H9 (cell line): ENCODE measurements at regions not wholly inside any gene's neighbourhood (a gene's known extent, or its start where the extent isn't known, plus 50 kb on each side); places are given as distances from the start of the nearest gene placed in this dataset.
"Not testable (repeated sequence)": the region's sequence is repeated elsewhere in the genome, so short reads cannot be mapped to it uniquely, and the experiment has no call there.

ENCODE experiments used
- DNase-seq: peaks from one replicate; pipeline ENCODE4 v3.0.0-alpha.2; 2017
- H2AFZ ChIP-seq: one replicate; pipeline ENCODE4 v1.6.1; 2013; ENCODE audit warnings: mild to moderate bottlenecking, low read length, control low read depth, moderate library complexity
- H2AK5ac ChIP-seq: 2 replicates; pipeline ENCODE4 v1.6.1; 2013; ENCODE audit warnings: low read length, control low read depth, mixed read lengths; ENCODE audit not compliant: insufficient read length
- H2BK120ac ChIP-seq: one replicate; pipeline ENCODE4 v1.6.1; 2013; ENCODE audit warnings: low read depth, mild to moderate bottlenecking, low read length, control low read depth, inconsistent platforms; ENCODE audit not compliant: poor library complexity, severe bottlenecking
- H2BK12ac ChIP-seq: 2 replicates; pipeline ENCODE4 v1.6.1; 2013; ENCODE audit warnings: low read length, control low read depth, mixed read lengths, low read depth; ENCODE audit not compliant: insufficient read length
- H2BK15ac ChIP-seq: 2 replicates; pipeline ENCODE4 v1.6.1; 2013; ENCODE audit warnings: low read depth, low read length, control low read depth
- H2BK20ac ChIP-seq: one replicate; pipeline ENCODE4 v1.6.1; 2013; ENCODE audit warnings: low read depth, mild to moderate bottlenecking, low read length, control low read depth, inconsistent platforms; ENCODE audit not compliant: poor library complexity, severe bottlenecking
- H2BK5ac ChIP-seq: 2 replicates; pipeline ENCODE4 v1.6.1; 2013; ENCODE audit warnings: low read length, control low read depth, mixed read lengths; ENCODE audit not compliant: insufficient read length
- H3K14ac ChIP-seq: 2 replicates; pipeline ENCODE4 v1.6.1; 2013; ENCODE audit warnings: low read length, control low read depth; ENCODE audit not compliant: insufficient read depth
- H3K18ac ChIP-seq: 2 replicates; pipeline ENCODE4 v1.6.1; 2013; ENCODE audit warnings: low read depth, mild to moderate bottlenecking, mixed read lengths, low read length, control low read depth; ENCODE audit not compliant: insufficient read length
- H3K23ac ChIP-seq: 2 replicates; pipeline ENCODE4 v1.6.1; 2013; ENCODE audit warnings: low read length, control low read depth, mixed read lengths, low read depth; ENCODE audit not compliant: insufficient read length
- H3K23me2 ChIP-seq: 2 replicates; pipeline ENCODE4 v1.6.1; 2013; ENCODE audit warnings: low read depth, mild to moderate bottlenecking, mixed read lengths, low read length, control low read depth; ENCODE audit not compliant: insufficient read length, poor library complexity, severe bottlenecking
- H3K27ac ChIP-seq: 2 replicates; pipeline ENCODE4 v1.5.1; 2013; ENCODE audit warnings: low read length, control low read depth, mixed read lengths, low read depth; ENCODE audit not compliant: insufficient read length
- H3K27me3 ChIP-seq: 2 replicates; pipeline ENCODE4 v1.6.1; 2013; ENCODE audit warnings: low read length, control low read depth, inconsistent platforms; ENCODE audit not compliant: insufficient read depth
- H3K4ac ChIP-seq: 2 replicates; pipeline ENCODE4 v1.6.1; 2013; ENCODE audit warnings: low read depth, mild to moderate bottlenecking, control low read depth, inconsistent platforms, low read length, moderate library complexity
- H3K4me1 ChIP-seq: 2 replicates; pipeline ENCODE4 v1.6.1; 2013; ENCODE audit warnings: low read length, control low read depth, inconsistent platforms; ENCODE audit not compliant: insufficient read depth
- H3K4me2 ChIP-seq: 2 replicates; pipeline ENCODE4 v1.6.1; 2013; ENCODE audit warnings: low read length, control low read depth, mixed read lengths; ENCODE audit not compliant: insufficient read length, insufficient read depth
- H3K56ac ChIP-seq: 2 replicates; pipeline ENCODE4 v1.6.1; 2013; ENCODE audit warnings: low read depth, mild to moderate bottlenecking, mixed read lengths, low read length, control low read depth; ENCODE audit not compliant: insufficient read length
- H3K79me1 ChIP-seq: 2 replicates; pipeline ENCODE4 v1.6.1; 2013; ENCODE audit warnings: low read depth, mild to moderate bottlenecking, moderate library complexity, low read length, control low read depth, inconsistent platforms; ENCODE audit not compliant: insufficient read depth, poor library complexity, severe bottlenecking
- H3K79me2 ChIP-seq: 2 replicates; pipeline ENCODE4 v1.6.1; 2013; ENCODE audit warnings: low read length, control low read depth, inconsistent platforms; ENCODE audit not compliant: insufficient read depth
- H3K9ac ChIP-seq: 2 replicates; pipeline ENCODE4 v1.6.1; 2013; ENCODE audit warnings: low read length, control low read depth, mixed read lengths; ENCODE audit not compliant: insufficient read length; ENCODE audit errors: extremely low read depth
- H3K9me3 ChIP-seq: one replicate; pipeline ENCODE4 v1.6.1; 2013; ENCODE audit warnings: low read depth, low read length, inconsistent platforms; ENCODE audit not compliant: control insufficient read depth
- H3T11ph ChIP-seq: one replicate; pipeline ENCODE4 v1.6.1; 2013; ENCODE audit warnings: mild to moderate bottlenecking, low read length, control low read depth, inconsistent platforms
- H4K20me1 ChIP-seq: one replicate; pipeline ENCODE4 v1.6.1; 2013; ENCODE audit not compliant: control insufficient read depth, insufficient read length, insufficient read depth
- H4K5ac ChIP-seq: 2 replicates; pipeline ENCODE4 v1.6.1; 2013; ENCODE audit warnings: low read depth, mild to moderate bottlenecking, mixed read lengths, low read length, control low read depth; ENCODE audit not compliant: insufficient read length
- H4K8ac ChIP-seq: replicated peaks from 2 replicates; pipeline ENCODE4 v1.6.1; 2013; ENCODE audit warnings: low read length, control low read depth, mixed read lengths, low read depth; ENCODE audit not compliant: insufficient read length
- H4K91ac ChIP-seq: 2 replicates; pipeline ENCODE4 v1.6.1; 2013; ENCODE audit warnings: low read depth, mild to moderate bottlenecking, moderate library complexity, mixed read lengths, low read length, control low read depth; ENCODE audit not compliant: insufficient read length
- H3K27ac Mint-ChIP-seq, 3 experiments: 2 replicates in 2 of 3; 3 replicates in 1 of 3; pipeline ENCODE4 v1.8.0; 2020 to 2021; ENCODE audit warnings: mixed read lengths in 3 of 3, mild to moderate bottlenecking in 1 of 3, moderate library complexity in 1 of 3
- H3K27me3 Mint-ChIP-seq: 2 replicates; pipeline ENCODE4 v1.8.0; 2021; ENCODE audit warnings: low read depth, mild to moderate bottlenecking, moderate library complexity, mixed read lengths
- H3K36me3 Mint-ChIP-seq, 3 experiments: 2 replicates in 2 of 3; 3 replicates in 1 of 3; pipeline ENCODE4 v1.8.0; 2020 to 2021; ENCODE audit warnings: low read depth in 3 of 3, mixed read lengths in 3 of 3; ENCODE audit not compliant: insufficient read depth in 1 of 3
- H3K4me1 Mint-ChIP-seq, 2 experiments: 2 replicates each; pipeline ENCODE4 v1.8.0; 2020; ENCODE audit warnings: mixed read lengths in 2 of 2
- H3K4me3 Mint-ChIP-seq, 2 experiments: 2 replicates in 1 of 2; 3 replicates in 1 of 2; pipeline ENCODE4 v1.8.0; 2020 to 2021; ENCODE audit warnings: mild to moderate bottlenecking in 2 of 2, mixed read lengths in 2 of 2, moderate library complexity in 1 of 2
- H3K9me3 Mint-ChIP-seq, 2 experiments: 2 replicates in 1 of 2; 3 replicates in 1 of 2; pipeline ENCODE4 v1.8.0; 2020; ENCODE audit warnings: mild to moderate bottlenecking in 2 of 2, mixed read lengths in 2 of 2, moderate library complexity in 1 of 2
- WGBS: extraction: QIAGEN DNeasy Blood & Tissue Kit; methylation state at CpG from one replicate; pipeline ENCODE4 v1.1.7; 2013; ENCODE audit warnings: missing lambda C conversion rate, low lambda C conversion rate, mixed read lengths; ENCODE audit not compliant: insufficient read length; ENCODE audit errors: extremely low coverage; 5-methylcytosine and 5-hydroxymethylcytosine counted together
- TF ChIP-seq, protein P1 (sequence below): fragments of 200-600 bp; sonication (generic); conservative IDR thresholded peaks from 3 replicates; pipeline ENCODE4 v1.8.0; 2021; ENCODE audit warnings: antibody characterized with exemption, mild to moderate bottlenecking

DNA sequence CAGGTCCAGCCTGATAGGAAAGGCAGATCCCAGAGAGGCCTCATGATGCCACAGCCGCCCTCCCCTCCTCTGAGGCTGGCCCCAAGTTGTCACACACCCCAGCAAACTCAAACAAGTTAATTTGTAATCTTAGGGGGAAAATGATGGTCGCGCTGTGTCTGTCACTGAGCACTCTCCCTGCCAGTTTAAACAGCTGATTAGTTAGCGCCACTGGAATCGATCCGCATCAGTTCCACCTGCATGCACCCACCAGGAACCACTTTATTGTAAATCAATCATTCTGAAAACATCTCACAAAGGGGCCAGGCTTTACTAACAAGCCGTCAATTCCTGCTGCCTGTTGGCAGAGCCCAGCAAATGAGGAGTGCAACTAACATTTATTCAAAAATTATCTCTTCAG is 870.9 kb downstream of the KCNMA1 start:
- no peak overlapping the region for H2AK5ac ChIP-seq
- no peak overlapping the region for H4K8ac ChIP-seq
- H3K4me2 ChIP-seq = no peak overlapping the region
- no CpG with 5 or more reads among the region's 7 CpGs for WGBS
- peaks cover 6 to 7% of the 10 kb centered on the region in 2 experiments; a peak in 3 of 4 replicates for H3K4me1 Mint-ChIP-seq
- no peaks in the 10 kb centered on the region for H4K20me1 ChIP-seq
- TF ChIP-seq, protein P1, sequence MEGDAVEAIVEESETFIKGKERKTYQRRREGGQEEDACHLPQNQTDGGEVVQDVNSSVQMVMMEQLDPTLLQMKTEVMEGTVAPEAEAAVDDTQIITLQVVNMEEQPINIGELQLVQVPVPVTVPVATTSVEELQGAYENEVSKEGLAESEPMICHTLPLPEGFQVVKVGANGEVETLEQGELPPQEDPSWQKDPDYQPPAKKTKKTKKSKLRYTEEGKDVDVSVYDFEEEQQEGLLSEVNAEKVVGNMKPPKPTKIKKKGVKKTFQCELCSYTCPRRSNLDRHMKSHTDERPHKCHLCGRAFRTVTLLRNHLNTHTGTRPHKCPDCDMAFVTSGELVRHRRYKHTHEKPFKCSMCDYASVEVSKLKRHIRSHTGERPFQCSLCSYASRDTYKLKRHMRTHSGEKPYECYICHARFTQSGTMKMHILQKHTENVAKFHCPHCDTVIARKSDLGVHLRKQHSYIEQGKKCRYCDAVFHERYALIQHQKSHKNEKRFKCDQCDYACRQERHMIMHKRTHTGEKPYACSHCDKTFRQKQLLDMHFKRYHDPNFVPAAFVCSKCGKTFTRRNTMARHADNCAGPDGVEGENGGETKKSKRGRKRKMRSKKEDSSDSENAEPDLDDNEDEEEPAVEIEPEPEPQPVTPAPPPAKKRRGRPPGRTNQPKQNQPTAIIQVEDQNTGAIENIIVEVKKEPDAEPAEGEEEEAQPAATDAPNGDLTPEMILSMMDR = no peak
- H3K79me2 ChIP-seq = no peaks in the 10 kb centered on the region
- no peak overlapping the region for H3K27ac ChIP-seq
- H3K79me1 ChIP-seq = no peaks in the 10 kb centered on the region
- H3K56ac ChIP-seq = no peak overlapping the region
- no peak overlapping the region for H4K91ac ChIP-seq
- no peaks in the 10 kb centered on the region; a peak in 1 of 5 replicates for H3K9me3 Mint-ChIP-seq
- H3K27me3 Mint-ChIP-seq = no peaks in the 10 kb centered on the region
- H2BK120ac ChIP-seq = no peak overlapping the region
- H3K4ac ChIP-seq = no peak overlapping the region
- no peak overlapping the region for H3K18ac ChIP-seq
- H2BK5ac ChIP-seq = no peak overlapping the region
- no peak overlapping the region for H2BK12ac ChIP-seq
- H3K23ac ChIP-seq = no peak overlapping the region
- H2AFZ ChIP-seq = peak overlapping the region; percentile 17
- no peak overlapping the region for H3K4me3 Mint-ChIP-seq
- H3K23me2 ChIP-seq = no peaks in the 10 kb centered on the region
- no peak overlapping the region for H2BK20ac ChIP-seq
- H3K9me3 ChIP-seq = no peaks in the 10 kb centered on the region
- DNase-seq = no peak
- no peak overlapping the region for H3T11ph ChIP-seq
- no peaks in the 10 kb centered on the region for H3K27me3 ChIP-seq
- H4K5ac ChIP-seq = no peak overlapping the region
- no peaks in the 10 kb centered on the region for H3K36me3 Mint-ChIP-seq
- peak overlapping the region in 2 of 3 experiments; percentile 62 to 65; a peak in 3 of 7 replicates for H3K27ac Mint-ChIP-seq
- H3K9ac ChIP-seq = no peak overlapping the region
- H3K14ac ChIP-seq = peak overlapping the region; percentile 14; the same call in 1 of the 2 replicates
- H3K4me1 ChIP-seq = no peaks in the 10 kb centered on the region
- H2BK15ac ChIP-seq = no peak overlapping the region

DNA sequence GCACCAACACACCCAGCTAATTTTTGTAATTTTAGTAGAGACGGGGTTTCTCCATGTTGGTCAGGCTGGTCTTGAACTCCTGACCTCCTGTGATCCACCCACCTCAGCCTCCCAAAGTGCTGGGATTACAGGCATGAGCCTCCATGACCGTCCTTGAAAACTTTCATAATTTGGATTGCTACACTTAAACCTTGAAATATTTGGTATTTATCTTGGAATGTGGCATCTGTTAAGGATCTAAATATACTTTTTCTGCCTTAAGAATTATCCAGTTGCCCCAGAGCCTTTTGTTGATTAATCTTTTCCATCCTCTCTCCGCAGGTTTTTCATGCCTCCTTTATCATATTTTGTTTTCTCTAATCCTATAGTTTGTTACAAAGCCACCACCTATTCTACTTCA is 872.7 kb downstream of the KCNMA1 start:
- not testable (repeated sequence) for H3K4me2 ChIP-seq, H4K91ac ChIP-seq, H3K9me3 Mint-ChIP-seq, DNase-seq, H4K8ac ChIP-seq, H3K27me3 ChIP-seq, H4K20me1 ChIP-seq, H3T11ph ChIP-seq, H2BK20ac ChIP-seq, H2AK5ac ChIP-seq, H3K36me3 Mint-ChIP-seq, H3K79me2 ChIP-seq, H3K56ac ChIP-seq, H3K23ac ChIP-seq, H3K27me3 Mint-ChIP-seq, H2BK15ac ChIP-seq, H3K4me3 Mint-ChIP-seq, H3K27ac Mint-ChIP-seq, H3K27ac ChIP-seq, H3K23me2 ChIP-seq, H2AFZ ChIP-seq, H3K9ac ChIP-seq, H2BK5ac ChIP-seq, H2BK12ac ChIP-seq, H3K79me1 ChIP-seq, H3K14ac ChIP-seq, H3K18ac ChIP-seq, H3K4ac ChIP-seq, H4K5ac ChIP-seq, H3K4me1 ChIP-seq, H3K9me3 ChIP-seq, H2BK120ac ChIP-seq, H3K4me1 Mint-ChIP-seq
- WGBS = no CpG with 5 or more reads among the region's 3 CpGs
